ENCODE measurements at regions not wholly inside any gene's neighbourhood (a gene's known extent, or its start where the extent isn't known, plus 50 kb on each side); places are given as distances from the start of the nearest gene placed in this dataset.

- no peak overlapping the region for H3K4me3 ChIP-seq (replicated peaks; ENCODE audit: low read depth, low read length)
- no peaks in the 10 kb centered on the region for H3K36me3 ChIP-seq (ENCODE audit: control insufficient read depth, insufficient read depth, low read length)
- no peak for TF ChIP-seq CTCF (IDR thresholded peaks at IDR 0.05; ENCODE audit: insufficient read depth, low read length, poor library complexity, severe bottlenecking)
- DNase-seq (ENCODE audit: extremely low read depth, insufficient read length) = no peak
- H3K27me3 ChIP-seq (replicated peaks; ENCODE audit: control insufficient read depth, insufficient read depth, low read length) = no peaks in the 10 kb centered on the region
Measured at GRCh38 chr6:15953152-15953880, 175.6 kb upstream of the MYLIP start.

GRCh38 chr6:15952231-15953151 lies 176.4 kb upstream of the MYLIP start:
- Histone ChIP-seq H3K27me3 (replicated peaks; ENCODE audit: control insufficient read depth, insufficient read depth, low read length) (no peaks in the 10 kb centered on the region), H3K36me3 (ENCODE audit: control insufficient read depth, insufficient read depth, low read length) (no peaks in the 10 kb centered on the region), H3K4me3 (replicated peaks; ENCODE audit: low read depth, low read length) (no peak overlapping the region)
- DNase-seq (ENCODE audit: extremely low read depth, insufficient read length) = no peak
- no peak for TF ChIP-seq CTCF (IDR thresholded peaks at IDR 0.05; ENCODE audit: insufficient read depth, low read length, poor library complexity, severe bottlenecking)

- Histone ChIP-seq H3K36me3 (ENCODE audit: control insufficient read depth, insufficient read depth, low read length) (no peaks in the 10 kb centered on the region), H3K4me3 (replicated peaks; ENCODE audit: low read depth, low read length) (no peak overlapping the region), H3K27me3 (replicated peaks; ENCODE audit: control insufficient read depth, insufficient read depth, low read length) (no peaks in the 10 kb centered on the region)
- TF ChIP-seq CTCF (IDR thresholded peaks at IDR 0.05; ENCODE audit: insufficient read depth, low read length, poor library complexity, severe bottlenecking) = no peak
- no peak for DNase-seq (ENCODE audit: extremely low read depth, insufficient read length)
Measured at GRCh38 chr6:15950962-15951569, 177.8 kb upstream of the MYLIP start.

GRCh38 chr6:15949982-15950381 lies 178.9 kb upstream of the MYLIP start:
- Histone ChIP-seq H3K36me3 (ENCODE audit: control insufficient read depth, insufficient read depth, low read length) (no peaks in the 10 kb centered on the region), H3K27me3 (replicated peaks; ENCODE audit: control insufficient read depth, insufficient read depth, low read length) (no peaks in the 10 kb centered on the region), H3K4me3 (replicated peaks; ENCODE audit: low read depth, low read length) (no peak overlapping the region)
- TF ChIP-seq CTCF (IDR thresholded peaks at IDR 0.05; ENCODE audit: insufficient read depth, low read length, poor library complexity, severe bottlenecking) = no peak
- DNase-seq (ENCODE audit: extremely low read depth, insufficient read length) = no peak

GRCh38 chr6:15948930-15949900 lies 179.7 kb upstream of the MYLIP start:
- TF ChIP-seq CTCF (IDR thresholded peaks at IDR 0.05; ENCODE audit: insufficient read depth, low read length, poor library complexity, severe bottlenecking) = no peak
- Histone ChIP-seq H3K36me3 (ENCODE audit: control insufficient read depth, insufficient read depth, low read length) (no peaks in the 10 kb centered on the region), H3K4me3 (replicated peaks; ENCODE audit: low read depth, low read length) (no peak overlapping the region), H3K27me3 (replicated peaks; ENCODE audit: control insufficient read depth, insufficient read depth, low read length) (no peaks in the 10 kb centered on the region)
- no peak for DNase-seq (ENCODE audit: extremely low read depth, insufficient read length)
